HEK293T (cell line): ENCODE measurements at regions not wholly inside any gene's neighbourhood (a gene's known extent, or its start where the extent isn't known, plus 50 kb on each side); places are given as distances from the start of the nearest gene placed in this dataset.

Source experiments
- CTCF ChIA-PET: fragments of 350-600 bp; formaldehyde crosslinking; extraction: SDS; loops from one replicate; lab custom pipeline; 2021; ENCODE audit warnings: antibody characterized with exemption, inconsistent platforms; lab: Yijun Ruan, JAX
- POLR2A ChIA-PET: fragments of 350-600 bp; formaldehyde crosslinking; extraction: SDS; loops from one replicate; lab custom pipeline; 2020; ENCODE audit warnings: antibody characterized with exemption, inconsistent platforms; lab: Yijun Ruan, JAX
- DNase-seq: peaks from one replicate; pipeline ENCODE4 v3.0.0; 2012; ENCODE audit warnings: mixed read lengths; ENCODE audit errors: extremely low spot score
- ARNT ChIP-seq: fragments of 450-650 bp; IDR thresholded peaks from 2 replicates; pipeline ENCODE4 v1.6.1; 2017; ENCODE audit warnings: mild to moderate bottlenecking
- BHLHE40 ChIP-seq: fragments of 450-650 bp; IDR thresholded peaks from 2 replicates; pipeline ENCODE4 v1.6.1; 2016; ENCODE audit warnings: mild to moderate bottlenecking, moderate library complexity, borderline replicate concordance
- CTBP1 ChIP-seq: fragments of 450-650 bp; IDR thresholded peaks from 2 replicates; pipeline ENCODE4 v1.6.1; 2016; ENCODE audit warnings: borderline replicate concordance
- ELF4 ChIP-seq: fragments of 450-650 bp; IDR thresholded peaks from 2 replicates; pipeline ENCODE4 v1.6.1; 2017; ENCODE audit warnings: antibody characterized with exemption
- FOXA1 ChIP-seq: fragments of 450-650 bp; IDR thresholded peaks from 2 replicates; pipeline ENCODE4 v1.6.1; 2016; ENCODE audit warnings: mild to moderate bottlenecking
- FOXK2 ChIP-seq: fragments of 450-650 bp; IDR thresholded peaks from 2 replicates; pipeline ENCODE4 v1.6.1; 2016; ENCODE audit warnings: mild to moderate bottlenecking
- FOXM1 ChIP-seq: fragments of 450-650 bp; IDR thresholded peaks from 2 replicates; pipeline ENCODE4 v1.6.1; 2017; ENCODE audit warnings: mild to moderate bottlenecking, borderline replicate concordance
- HDGF ChIP-seq: fragments of 450-650 bp; IDR thresholded peaks from 2 replicates; pipeline ENCODE4 v1.6.1; 2017; ENCODE audit warnings: antibody characterized with exemption, borderline replicate concordance
- L3MBTL2 ChIP-seq: fragments of 450-650 bp; conservative IDR thresholded peaks from 2 replicates; pipeline ENCODE4 v1.6.1; 2016; ENCODE audit warnings: mild to moderate bottlenecking
- LEF1 ChIP-seq: fragments of 450-650 bp; IDR thresholded peaks from 2 replicates; pipeline ENCODE4 v1.6.1; 2017; ENCODE audit warnings: mild to moderate bottlenecking, borderline replicate concordance
- NFRKB ChIP-seq: fragments of 450-650 bp; IDR thresholded peaks from 2 replicates; pipeline ENCODE4 v1.6.1; 2016; ENCODE audit warnings: mild to moderate bottlenecking, moderate library complexity
- PKNOX1 ChIP-seq: fragments of 450-650 bp; IDR thresholded peaks from 2 replicates; pipeline ENCODE4 v1.6.1; 2016
- SP1 ChIP-seq: fragments of 450-650 bp; IDR thresholded peaks from 2 replicates; pipeline ENCODE4 v1.6.1; 2017
- SUZ12 ChIP-seq: fragments of 450-650 bp; IDR thresholded peaks from 2 replicates; pipeline ENCODE4 v1.6.1; 2016; ENCODE audit warnings: mild to moderate bottlenecking
- TARDBP ChIP-seq: fragments of 450-650 bp; IDR thresholded peaks from 2 replicates; pipeline ENCODE4 v1.6.1; 2016
- ZNF384 ChIP-seq: fragments of 450-650 bp; IDR thresholded peaks from 2 replicates; pipeline ENCODE4 v1.6.1; 2016

DNA sequence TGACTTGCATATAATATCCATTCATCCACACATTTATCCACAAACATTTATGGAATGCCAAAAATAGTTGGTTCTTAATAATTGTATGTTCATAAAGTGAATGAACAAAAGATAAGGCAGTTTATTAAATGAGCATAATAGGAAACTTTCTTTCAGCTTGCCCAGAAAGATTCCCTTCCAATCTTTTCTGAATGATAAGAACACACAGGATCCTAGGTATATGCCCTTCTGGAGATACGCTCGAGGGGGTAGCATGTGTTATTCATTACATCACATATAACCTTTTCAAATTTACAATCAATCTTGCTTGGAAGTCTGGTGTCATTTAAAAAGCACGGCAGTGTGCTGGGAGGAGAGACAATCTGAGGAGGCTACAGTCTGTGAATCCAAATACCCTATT lies 80.4 kb upstream of the PDK4 start:
- no peak for TF ChIP-seq PKNOX1
- no peak for TF ChIP-seq ZNF384
- TF ChIP-seq NFRKB: no peak
- ChIA-PET CTCF (no interaction called here), POLR2A (no interaction called here)
- DNase-seq: no peak

DNA sequence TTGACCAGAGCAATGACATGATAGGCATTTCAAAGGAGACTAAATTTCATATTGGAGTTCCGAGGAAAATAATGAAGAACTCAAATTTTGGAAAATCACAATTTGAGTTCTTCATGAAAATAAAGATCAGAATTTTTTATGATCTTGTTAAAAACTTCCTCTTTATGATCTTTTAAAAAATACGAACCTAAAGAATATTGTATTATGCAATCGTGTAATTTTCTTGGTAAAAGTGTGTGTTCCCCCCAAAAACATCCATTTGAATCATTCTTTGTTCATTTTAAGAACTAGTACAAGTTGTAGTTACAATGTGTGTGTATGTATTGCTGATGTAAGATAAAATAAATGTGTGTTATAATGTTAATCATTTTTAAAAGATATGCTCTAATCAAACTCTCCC lies 79.3 kb upstream of the PDK4 start:
- ChIA-PET CTCF (interaction anchor here (1.6 kb wide), 1 partner anchor 8 kb away, joined by 5 read pairs; no protein-coding TSS in a partner anchor), POLR2A (no interaction called here)
- DNase-seq: no peak
- TF ChIP-seq FOXA1: no peak
- TF ChIP-seq L3MBTL2: no peak
- TF ChIP-seq CTBP1: no peak
- no peak for TF ChIP-seq SP1
- no peak for TF ChIP-seq ARNT
- TF ChIP-seq NFRKB: no peak
- no peak for TF ChIP-seq HDGF
- TF ChIP-seq FOXM1: no peak
- no peak for TF ChIP-seq TARDBP
- TF ChIP-seq SUZ12: no peak
- no peak for TF ChIP-seq ELF4
- no peak for TF ChIP-seq FOXK2
- no peak for TF ChIP-seq PKNOX1

DNA sequence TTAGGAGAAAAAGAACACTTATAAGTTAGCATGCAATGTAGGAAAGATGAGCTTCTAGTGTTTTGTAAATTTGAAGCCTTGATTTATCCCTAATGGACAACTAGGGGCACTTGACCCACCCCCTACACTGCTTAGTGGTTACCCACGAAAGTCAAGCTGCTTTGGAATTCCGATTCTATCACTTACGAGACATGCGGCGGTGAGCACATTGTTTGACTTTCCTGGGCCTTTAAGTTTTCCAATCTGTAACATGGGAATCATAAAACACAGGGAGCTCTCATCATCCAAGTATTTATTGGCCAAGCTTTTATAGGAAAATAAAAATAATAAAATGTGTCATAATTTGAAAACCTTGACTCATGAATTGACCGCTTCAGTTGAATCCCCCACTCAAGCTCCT lies 78.7 kb upstream of the PDK4 start:
- ChIA-PET CTCF (interaction anchor here (0.6 to 1.6 kb wide), 4 partner anchors 9 to 162 kb away, joined by 3 to 5 read pairs (median 3); no protein-coding TSS in a partner anchor), POLR2A (no interaction called here)
- DNase-seq: no peak
- TF ChIP-seq ELF4: no peak

DNA sequence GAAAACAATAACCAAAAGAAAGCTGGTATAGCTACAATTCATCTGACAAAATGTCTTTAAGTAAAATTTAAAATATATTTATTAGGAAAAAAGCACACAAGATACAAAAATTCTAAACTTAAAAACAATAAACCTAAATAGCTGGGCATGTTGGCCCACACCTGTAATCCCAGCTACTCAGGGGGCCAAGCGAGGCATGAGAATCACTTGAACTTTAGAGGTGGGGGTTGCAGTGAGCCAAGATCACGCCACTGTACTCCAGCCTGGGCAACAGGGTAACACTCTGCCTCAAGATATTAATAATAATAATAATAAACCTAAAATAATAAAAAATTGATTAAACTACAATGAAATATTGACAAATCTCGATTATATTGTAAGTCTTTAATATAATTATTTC lies 77.8 kb upstream of the PDK4 start:
- no peak for DNase-seq
- TF ChIP-seq FOXK2 (no peak), ARNT (no peak), ELF4 (no peak), HDGF (no peak), LEF1 (no peak), TARDBP (no peak), PKNOX1 (no peak), L3MBTL2 (no peak), SUZ12 (no peak), FOXA1 (no peak), SP1 (no peak), CTBP1 (no peak), NFRKB (no peak), BHLHE40 (no peak), ZNF384 (no peak), FOXM1 (no peak)
- POLR2A ChIA-PET: no interaction called here
- CTCF ChIA-PET: interaction anchor here (0.6 to 1.6 kb wide), 2 partner anchors 9 to 146 kb away, joined by 3 to 5 read pairs; no protein-coding TSS in a partner anchor

GRCh38 chr7:95672434-95672833 lies 76.1 kb upstream of the PDK4 start:
- DNase-seq: no peak
- POLR2A ChIA-PET: no interaction called here
- CTCF ChIA-PET: no interaction called here
- TF ChIP-seq PKNOX1: no peak
- TF ChIP-seq LEF1: no peak
- no peak for TF ChIP-seq BHLHE40
- TF ChIP-seq L3MBTL2: no peak
- no peak for TF ChIP-seq FOXK2
- TF ChIP-seq FOXM1: no peak
- no peak for TF ChIP-seq NFRKB
- TF ChIP-seq TARDBP: no peak
- TF ChIP-seq ARNT: no peak
- TF ChIP-seq ZNF384: no peak
- TF ChIP-seq SUZ12: no peak

DNA sequence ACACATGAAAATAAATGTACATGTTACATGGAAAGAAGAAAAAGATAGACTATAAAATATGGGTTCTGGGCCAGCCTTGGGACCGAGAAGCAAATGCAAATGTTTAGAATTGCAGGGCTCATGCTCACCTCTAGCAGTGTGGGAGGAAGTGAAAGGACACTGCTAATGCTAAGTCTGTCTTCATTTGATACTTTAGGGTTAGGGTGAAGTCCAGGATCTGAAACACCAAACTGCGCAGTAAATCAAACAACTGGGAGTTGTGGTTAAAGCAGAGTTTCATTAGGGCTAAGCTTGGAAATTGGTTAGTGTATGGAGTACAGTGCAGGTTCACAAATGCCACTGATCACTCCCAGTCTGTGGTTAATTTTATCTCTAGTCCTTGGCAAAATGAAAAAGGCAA lies 73.2 kb upstream of the PDK4 start:
- no peak for TF ChIP-seq SUZ12
- TF ChIP-seq FOXM1: no peak
- no peak for TF ChIP-seq FOXK2
- no peak for TF ChIP-seq NFRKB
- no peak for TF ChIP-seq ZNF384
- TF ChIP-seq HDGF: no peak
- no peak for TF ChIP-seq L3MBTL2
- no peak for TF ChIP-seq CTBP1
- TF ChIP-seq ELF4: no peak
- TF ChIP-seq ARNT: no peak
- TF ChIP-seq FOXA1: no peak
- no peak for TF ChIP-seq BHLHE40
- TF ChIP-seq SP1: no peak
- no peak for TF ChIP-seq PKNOX1
- no peak for TF ChIP-seq TARDBP
- no peak for TF ChIP-seq LEF1
- ChIA-PET CTCF (no interaction called here), POLR2A (no interaction called here)
- DNase-seq: no peak
